Neural cell (in vitro differentiated cells): ENCODE measurements at regions not wholly inside any gene's neighbourhood (a gene's known extent, or its start where the extent isn't known, plus 50 kb on each side); places are given as distances from the start of the nearest gene placed in this dataset.

Source experiments
- H2AFZ ChIP-seq: fragments of 200-600, 300-800 bp; sonication (generic), shearing (Covaris generic); 2 replicates; pipeline ENCODE4 v1.6.0; 2014; ENCODE audit warnings: low read depth, mild to moderate bottlenecking, antibody characterized with exemption, low read length, moderate library complexity
- H3F3A ChIP-seq: fragments of 200-600 bp; shearing (Covaris generic); 2 replicates; pipeline ENCODE4 v1.6.1; 2016; ENCODE audit warnings: mild to moderate bottlenecking, moderate library complexity, mixed read lengths, antibody characterized with exemption, low read length; ENCODE audit not compliant: insufficient read depth, poor library complexity, severe bottlenecking
- H3K27ac ChIP-seq: fragments of 200-600, 300-800 bp; sonication (generic), shearing (Covaris generic); 2 replicates; pipeline ENCODE4 v1.5.1; 2014; ENCODE audit warnings: mild to moderate bottlenecking, low read length, moderate library complexity
- H3K27me3 ChIP-seq: fragments of 300-800, 200-600 bp; sonication (generic), shearing (Covaris generic); 2 replicates; pipeline ENCODE4 v1.6.0; 2014; ENCODE audit warnings: mild to moderate bottlenecking, low read depth, low read length, moderate library complexity; ENCODE audit not compliant: insufficient read depth
- H3K36me3 ChIP-seq: fragments of 300-800, 200-600 bp; sonication (generic), shearing (Covaris generic); 2 replicates; pipeline ENCODE4 v1.5.1; 2014; ENCODE audit warnings: mild to moderate bottlenecking, antibody characterized with exemption, low read length, moderate library complexity; ENCODE audit not compliant: insufficient read depth
- H3K4me2 ChIP-seq: fragments of 300-800, 200-600 bp; sonication (generic), shearing (Covaris generic); 2 replicates; pipeline ENCODE4 v1.6.0; 2014; ENCODE audit warnings: mild to moderate bottlenecking, low read length
- H3K4me3 ChIP-seq: fragments of 300-800, 200-600 bp; sonication (generic), shearing (Covaris generic); 2 replicates; pipeline ENCODE4 v1.5.1; 2014; ENCODE audit warnings: mild to moderate bottlenecking, low read length, moderate library complexity
- H3K79me2 ChIP-seq: fragments of 200-600 bp; shearing (Covaris generic); replicated peaks from 2 replicates; pipeline ENCODE4 v1.6.0; 2014; ENCODE audit warnings: mild to moderate bottlenecking, low read length, moderate library complexity; ENCODE audit not compliant: insufficient read depth
- H3K9ac ChIP-seq: fragments of 300-800, 200-600 bp; sonication (generic), shearing (Covaris generic); 2 replicates; pipeline ENCODE4 v1.6.1; 2016; ENCODE audit warnings: mild to moderate bottlenecking, low read length, mixed read lengths
- H3K9me2 ChIP-seq: fragments of 200-600 bp; shearing (Covaris generic); 2 replicates; pipeline ENCODE4 v1.6.1; 2016; ENCODE audit warnings: mild to moderate bottlenecking, low read length, mixed read lengths; ENCODE audit not compliant: insufficient read depth
- H3K9me3 ChIP-seq: fragments of 200-600, 300-800 bp; sonication (generic), shearing (Covaris generic); 2 replicates; pipeline ENCODE4 v1.6.1; 2016; ENCODE audit warnings: mild to moderate bottlenecking, mixed run types, low read length, moderate library complexity, mixed read lengths
- H4K20me1 ChIP-seq: fragments of 200-600 bp; shearing (Covaris generic); 2 replicates; pipeline ENCODE4 v1.6.1; 2016; ENCODE audit warnings: mild to moderate bottlenecking, mixed run types; ENCODE audit not compliant: insufficient read depth
- EP300 ChIP-seq: fragments of 450-650 bp; conservative IDR thresholded peaks from 2 replicates; pipeline ENCODE4 v1.6.1; 2014; ENCODE audit warnings: antibody characterized with exemption, mild to moderate bottlenecking, moderate library complexity; ENCODE audit not compliant: poor library complexity, severe bottlenecking
- EZH2 ChIP-seq: fragments of 200-600, 300-800 bp; shearing (Covaris generic), sonication (generic); IDR thresholded peaks from 2 replicates; pipeline ENCODE4 v1.6.1; 2014; ENCODE audit warnings: antibody characterized with exemption, low read length, borderline replicate concordance, mild to moderate bottlenecking; ENCODE audit not compliant: insufficient read depth, poor library complexity, severe bottlenecking
- MXI1 ChIP-seq: fragments of 450-650 bp; conservative IDR thresholded peaks from 2 replicates; pipeline ENCODE4 v1.6.1; 2014; ENCODE audit warnings: antibody characterized with exemption, mild to moderate bottlenecking; ENCODE audit not compliant: poor library complexity, severe bottlenecking
- POLR2AphosphoS5 ChIP-seq: IDR thresholded peaks from 2 replicates; pipeline ENCODE4 v1.6.1; 2012
- RAD21 ChIP-seq: fragments of 450-650 bp; conservative IDR thresholded peaks from 2 replicates; pipeline ENCODE4 v1.6.1; 2014; ENCODE audit warnings: antibody characterized with exemption, mild to moderate bottlenecking, moderate library complexity
- SMC3 ChIP-seq: fragments of 450-650 bp; conservative IDR thresholded peaks from 2 replicates; pipeline ENCODE4 v1.6.1; 2014; ENCODE audit warnings: antibody characterized with exemption, mild to moderate bottlenecking, moderate library complexity; ENCODE audit not compliant: poor library complexity
- TAF1 ChIP-seq: IDR thresholded peaks from 2 replicates; pipeline ENCODE4 v1.6.1; 2012; ENCODE audit warnings: low read depth
- TF ChIP-seq, protein P1 (sequence below): IDR thresholded peaks from 2 replicates; pipeline ENCODE4 v1.6.1; 2012; ENCODE audit warnings: borderline replicate concordance
- TF ChIP-seq, protein P2 (sequence below): fragments of 450-650 bp; IDR thresholded peaks from 2 replicates; pipeline ENCODE4 v1.5.1; 2014; ENCODE audit warnings: antibody characterized with exemption, mild to moderate bottlenecking, moderate library complexity; ENCODE audit not compliant: poor library complexity, severe bottlenecking

DNA sequence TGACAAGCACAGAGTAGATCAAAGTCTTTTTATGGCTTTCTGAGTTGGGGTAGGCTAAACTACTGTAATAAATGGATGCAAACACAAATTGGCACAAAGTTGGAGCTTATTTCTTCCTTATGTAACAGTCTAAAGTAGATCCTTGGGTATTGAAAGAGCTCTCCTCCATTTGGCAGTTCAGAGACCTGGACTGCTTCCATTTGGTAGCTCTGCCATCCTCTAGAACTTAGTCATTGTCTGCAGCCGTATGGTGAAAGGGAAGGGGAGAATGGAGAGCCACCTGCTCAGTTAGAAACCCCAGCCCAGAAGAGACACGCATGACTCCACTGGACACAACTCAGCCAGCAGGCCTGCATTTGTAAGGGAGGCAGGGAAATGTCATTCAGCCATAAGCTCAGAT lies 345.0 kb downstream of the DMAC1 start:
- Histone ChIP-seq H2AFZ (no peak overlapping the region), H3K27ac (no peak overlapping the region), H4K20me1 (no peaks in the 10 kb centered on the region), H3K9ac (no peak overlapping the region), H3K9me3 (no peaks in the 10 kb centered on the region), H3K4me3 (no peak overlapping the region), H3K4me2 (no peak overlapping the region), H3K79me2 (no peaks in the 10 kb centered on the region), H3F3A (no peaks in the 10 kb centered on the region), H3K9me2 (no peaks in the 10 kb centered on the region), H3K36me3 (no peaks in the 10 kb centered on the region), H3K27me3 (no peaks in the 10 kb centered on the region)
- no peak for TF ChIP-seq EP300
- TF ChIP-seq, protein P1, sequence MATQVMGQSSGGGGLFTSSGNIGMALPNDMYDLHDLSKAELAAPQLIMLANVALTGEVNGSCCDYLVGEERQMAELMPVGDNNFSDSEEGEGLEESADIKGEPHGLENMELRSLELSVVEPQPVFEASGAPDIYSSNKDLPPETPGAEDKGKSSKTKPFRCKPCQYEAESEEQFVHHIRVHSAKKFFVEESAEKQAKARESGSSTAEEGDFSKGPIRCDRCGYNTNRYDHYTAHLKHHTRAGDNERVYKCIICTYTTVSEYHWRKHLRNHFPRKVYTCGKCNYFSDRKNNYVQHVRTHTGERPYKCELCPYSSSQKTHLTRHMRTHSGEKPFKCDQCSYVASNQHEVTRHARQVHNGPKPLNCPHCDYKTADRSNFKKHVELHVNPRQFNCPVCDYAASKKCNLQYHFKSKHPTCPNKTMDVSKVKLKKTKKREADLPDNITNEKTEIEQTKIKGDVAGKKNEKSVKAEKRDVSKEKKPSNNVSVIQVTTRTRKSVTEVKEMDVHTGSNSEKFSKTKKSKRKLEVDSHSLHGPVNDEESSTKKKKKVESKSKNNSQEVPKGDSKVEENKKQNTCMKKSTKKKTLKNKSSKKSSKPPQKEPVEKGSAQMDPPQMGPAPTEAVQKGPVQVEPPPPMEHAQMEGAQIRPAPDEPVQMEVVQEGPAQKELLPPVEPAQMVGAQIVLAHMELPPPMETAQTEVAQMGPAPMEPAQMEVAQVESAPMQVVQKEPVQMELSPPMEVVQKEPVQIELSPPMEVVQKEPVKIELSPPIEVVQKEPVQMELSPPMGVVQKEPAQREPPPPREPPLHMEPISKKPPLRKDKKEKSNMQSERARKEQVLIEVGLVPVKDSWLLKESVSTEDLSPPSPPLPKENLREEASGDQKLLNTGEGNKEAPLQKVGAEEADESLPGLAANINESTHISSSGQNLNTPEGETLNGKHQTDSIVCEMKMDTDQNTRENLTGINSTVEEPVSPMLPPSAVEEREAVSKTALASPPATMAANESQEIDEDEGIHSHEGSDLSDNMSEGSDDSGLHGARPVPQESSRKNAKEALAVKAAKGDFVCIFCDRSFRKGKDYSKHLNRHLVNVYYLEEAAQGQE: no peak

DNA sequence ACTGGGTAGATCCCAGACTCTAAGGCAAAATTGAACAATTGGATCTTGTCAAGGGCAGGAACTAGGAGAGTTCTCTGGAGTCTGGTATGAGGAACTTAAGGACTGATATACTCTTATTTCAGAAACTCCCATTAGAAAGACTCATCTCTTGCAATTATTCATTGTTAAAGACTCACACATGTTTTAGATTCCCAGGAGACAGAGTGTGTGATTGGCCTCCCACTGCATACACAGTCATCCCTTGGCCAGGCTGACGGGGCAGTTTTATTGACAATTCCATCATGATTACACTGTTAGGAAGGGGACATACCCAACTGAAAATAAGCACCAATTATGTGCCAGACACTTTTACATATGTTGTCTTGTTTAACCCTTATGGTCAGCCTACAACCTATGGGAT lies 347.2 kb downstream of the DMAC1 start:
- Histone ChIP-seq H3K79me2 (no peaks in the 10 kb centered on the region), H3K27ac (no peak overlapping the region), H3K4me2 (no peak overlapping the region), H3K27me3 (no peaks in the 10 kb centered on the region), H3F3A (no peaks in the 10 kb centered on the region), H2AFZ (no peak overlapping the region), H3K4me3 (no peak overlapping the region), H3K9me3 (no peaks in the 10 kb centered on the region), H4K20me1 (no peaks in the 10 kb centered on the region), H3K9ac (no peak overlapping the region), H3K9me2 (no peaks in the 10 kb centered on the region), H3K36me3 (no peaks in the 10 kb centered on the region)
- TF ChIP-seq RAD21: no peak
- no peak for TF ChIP-seq POLR2AphosphoS5

DNA sequence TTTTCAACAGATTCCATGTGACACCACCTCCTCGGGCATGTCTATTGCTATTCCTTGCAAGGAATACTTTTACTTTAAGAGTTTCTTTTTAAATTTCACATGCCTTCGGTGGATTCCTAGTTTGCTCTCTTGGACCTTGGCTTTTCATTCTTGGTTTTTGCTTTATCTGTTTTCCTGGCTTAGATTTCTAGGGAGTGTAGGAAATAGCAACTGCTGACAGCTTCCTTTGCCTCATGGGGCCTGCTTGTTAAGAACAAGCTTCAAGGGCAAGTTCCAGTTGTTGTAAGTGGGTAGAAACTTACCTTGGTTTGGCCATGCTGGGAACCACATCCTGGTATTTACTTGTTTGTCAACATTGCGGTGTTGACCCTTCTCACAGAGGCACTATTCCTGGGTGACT lies 348.5 kb downstream of the DMAC1 start:
- H3K4me3 ChIP-seq: no peak overlapping the region
- H4K20me1 ChIP-seq: no peaks in the 10 kb centered on the region
- no peak overlapping the region for H3K4me2 ChIP-seq
- no peak overlapping the region for H3K9ac ChIP-seq
- no peaks in the 10 kb centered on the region for H3F3A ChIP-seq
- no peaks in the 10 kb centered on the region for H3K36me3 ChIP-seq
- H3K9me3 ChIP-seq: no peaks in the 10 kb centered on the region
- no peaks in the 10 kb centered on the region for H3K27me3 ChIP-seq
- no peaks in the 10 kb centered on the region for H3K79me2 ChIP-seq
- no peaks in the 10 kb centered on the region for H3K9me2 ChIP-seq
- H2AFZ ChIP-seq: no peak overlapping the region
- H3K27ac ChIP-seq: no peak overlapping the region
- TF ChIP-seq, protein P2, sequence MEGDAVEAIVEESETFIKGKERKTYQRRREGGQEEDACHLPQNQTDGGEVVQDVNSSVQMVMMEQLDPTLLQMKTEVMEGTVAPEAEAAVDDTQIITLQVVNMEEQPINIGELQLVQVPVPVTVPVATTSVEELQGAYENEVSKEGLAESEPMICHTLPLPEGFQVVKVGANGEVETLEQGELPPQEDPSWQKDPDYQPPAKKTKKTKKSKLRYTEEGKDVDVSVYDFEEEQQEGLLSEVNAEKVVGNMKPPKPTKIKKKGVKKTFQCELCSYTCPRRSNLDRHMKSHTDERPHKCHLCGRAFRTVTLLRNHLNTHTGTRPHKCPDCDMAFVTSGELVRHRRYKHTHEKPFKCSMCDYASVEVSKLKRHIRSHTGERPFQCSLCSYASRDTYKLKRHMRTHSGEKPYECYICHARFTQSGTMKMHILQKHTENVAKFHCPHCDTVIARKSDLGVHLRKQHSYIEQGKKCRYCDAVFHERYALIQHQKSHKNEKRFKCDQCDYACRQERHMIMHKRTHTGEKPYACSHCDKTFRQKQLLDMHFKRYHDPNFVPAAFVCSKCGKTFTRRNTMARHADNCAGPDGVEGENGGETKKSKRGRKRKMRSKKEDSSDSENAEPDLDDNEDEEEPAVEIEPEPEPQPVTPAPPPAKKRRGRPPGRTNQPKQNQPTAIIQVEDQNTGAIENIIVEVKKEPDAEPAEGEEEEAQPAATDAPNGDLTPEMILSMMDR: no peak
- TF ChIP-seq RAD21 (no peak), EZH2 (no peak), EP300 (no peak), TAF1 (no peak), SMC3 (no peak), POLR2AphosphoS5 (no peak), MXI1 (no peak)
- TF ChIP-seq, protein P1: no peak
